CD4-positive, alpha-beta T cell treated with Interleukin-21 for 1 hour (primary cell): ENCODE measurements at regions not wholly inside any gene's neighbourhood (a gene's known extent, or its start where the extent isn't known, plus 50 kb on each side); places are given as distances from the start of the nearest gene placed in this dataset.

Experiments
- DNase-seq: peaks from one replicate; pipeline ENCODE4 v3.0.0-alpha.2; 2020

DNA sequence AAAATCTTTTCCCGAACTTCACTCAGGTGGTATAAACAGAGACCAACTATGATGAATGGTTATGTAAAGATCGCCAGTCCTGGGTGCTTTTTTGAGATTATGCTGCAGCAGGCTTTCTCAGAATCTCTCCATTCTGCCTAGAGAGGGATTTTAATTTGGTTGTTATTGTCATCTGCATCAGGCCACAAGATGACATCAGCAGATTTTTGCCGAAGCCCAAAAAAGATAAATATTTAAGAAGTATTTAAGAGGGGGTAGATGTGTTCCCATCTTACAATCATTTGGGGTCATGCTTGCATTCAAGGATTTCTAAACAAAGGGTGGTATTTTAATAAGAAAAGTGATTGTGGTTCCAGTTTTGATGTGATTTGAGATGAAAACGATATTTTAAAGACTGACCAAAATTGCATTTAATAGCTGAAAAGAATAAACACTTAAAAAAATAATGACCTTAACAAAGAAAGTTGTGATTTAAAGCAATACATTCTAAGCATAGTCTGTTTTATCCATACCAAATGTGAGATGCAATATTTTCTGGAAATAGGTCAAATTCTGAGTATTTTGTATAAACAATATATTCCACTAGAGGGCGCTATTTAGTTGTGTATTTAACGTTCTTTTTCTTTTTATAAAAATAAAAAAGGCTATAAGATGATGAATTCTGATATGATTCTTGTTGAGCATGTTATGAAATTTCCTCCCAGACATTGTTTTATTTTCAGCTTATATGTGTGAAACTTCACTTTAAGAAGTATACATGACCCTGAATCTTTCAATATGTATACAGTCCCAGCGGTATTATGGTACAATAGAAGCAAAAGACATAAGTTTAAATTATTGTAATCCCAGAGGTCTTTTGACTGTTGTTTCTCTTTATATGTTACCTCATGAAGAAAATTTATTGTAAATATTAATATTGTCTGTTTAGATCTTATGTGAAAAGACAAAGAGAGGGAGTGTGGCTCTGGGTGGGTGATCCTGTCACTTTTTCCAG, 51.0 kb upstream of the ZFP64 start:
- DNase-seq, result peak; percentile 40
